ENCODE measurements at regions not wholly inside any gene's neighbourhood (a gene's known extent, or its start where the extent isn't known, plus 50 kb on each side); places are given as distances from the start of the nearest gene placed in this dataset.
"Not testable (repeated sequence)": the region's sequence is repeated elsewhere in the genome, so short reads cannot be mapped to it uniquely, and the experiment has no call there.

- H3K4me1 Mint-ChIP-seq (ENCODE audit: low read depth, unreplicated experiment); BruUV-seq (replicated peaks); intact Hi-C loops (cut with micrococcal nuclease; ENCODE audit: unreplicated experiment); CTCF ChIA-PET; H3K36me3 Mint-ChIP-seq (ENCODE audit: insufficient read depth, unreplicated experiment); H3K27ac Mint-ChIP-seq (ENCODE audit: unreplicated experiment); H3K27me3 Mint-ChIP-seq (ENCODE audit: unreplicated experiment); DNase-seq; H3K4me3 Mint-ChIP-seq (ENCODE audit: low read depth, unreplicated experiment): not testable (repeated sequence)
- H3K9me3 Mint-ChIP-seq (ENCODE audit: low read depth, unreplicated experiment): peaks cover 10% of the 10 kb centered on the region
Measured at GRCh38 chr1:86633306-86633838, 71.0 kb upstream of the SH3GLB1 start.

- no peak for TF ChIP-seq CTCF (IDR thresholded peaks at IDR 0.05; ENCODE audit: unreplicated experiment)
- Mint-ChIP-seq H3K27me3 (ENCODE audit: unreplicated experiment) (no peaks in the 10 kb centered on the region), H3K36me3 (ENCODE audit: insufficient read depth, unreplicated experiment) (no peaks in the 10 kb centered on the region), H3K27ac (ENCODE audit: unreplicated experiment) (no peak overlapping the region), H3K4me3 (ENCODE audit: low read depth, unreplicated experiment) (no peak overlapping the region), H3K9me3 (ENCODE audit: low read depth, unreplicated experiment) (peaks cover 10% of the 10 kb centered on the region), H3K4me1 (ENCODE audit: low read depth, unreplicated experiment) (no peaks in the 10 kb centered on the region)
- no peak for DNase-seq
- BruUV-seq (replicated peaks): no TSS peak
- intact Hi-C loops (cut with micrococcal nuclease; ENCODE audit: unreplicated experiment): no loop called here
- CTCF ChIA-PET: no interaction called here
Measured at GRCh38 chr1:86633921-86634320, 70.5 kb upstream of the SH3GLB1 start.

- no peak for TF ChIP-seq CTCF (IDR thresholded peaks at IDR 0.05; ENCODE audit: unreplicated experiment)
- BruUV-seq (replicated peaks): no TSS peak
- Mint-ChIP-seq H3K4me3 (ENCODE audit: low read depth, unreplicated experiment) (no peak overlapping the region), H3K27ac (ENCODE audit: unreplicated experiment) (no peak overlapping the region), H3K9me3 (ENCODE audit: low read depth, unreplicated experiment) (peaks cover 5% of the 10 kb centered on the region), H3K36me3 (ENCODE audit: insufficient read depth, unreplicated experiment) (no peaks in the 10 kb centered on the region), H3K4me1 (ENCODE audit: low read depth, unreplicated experiment) (no peaks in the 10 kb centered on the region), H3K27me3 (ENCODE audit: unreplicated experiment) (no peaks in the 10 kb centered on the region)
- CTCF ChIA-PET: no interaction called here
- intact Hi-C loops (cut with micrococcal nuclease; ENCODE audit: unreplicated experiment): no loop called here
- DNase-seq: no peak
Measured at GRCh38 chr1:86636898-86637297, 67.5 kb upstream of the SH3GLB1 start.

GRCh38 chr1:86640161-86640670 lies 64.2 kb upstream of the SH3GLB1 start:
- H3K27ac Mint-ChIP-seq (ENCODE audit: unreplicated experiment): no peak overlapping the region
- intact Hi-C loops (cut with micrococcal nuclease; ENCODE audit: unreplicated experiment): no loop called here

More at GRCh38 chr1:86640161-86640670, 64.2 kb upstream of the SH3GLB1 start:
- Mint-ChIP-seq H3K4me3 (ENCODE audit: low read depth, unreplicated experiment) (no peak overlapping the region), H3K4me1 (ENCODE audit: low read depth, unreplicated experiment) (no peaks in the 10 kb centered on the region), H3K9me3 (ENCODE audit: low read depth, unreplicated experiment) (no peaks in the 10 kb centered on the region), H3K36me3 (ENCODE audit: insufficient read depth, unreplicated experiment) (no peaks in the 10 kb centered on the region), H3K27me3 (ENCODE audit: unreplicated experiment) (no peaks in the 10 kb centered on the region)
- no TSS peak for BruUV-seq (replicated peaks)
- CTCF ChIA-PET: no interaction called here
- DNase-seq: no peak
- TF ChIP-seq CTCF (IDR thresholded peaks at IDR 0.05; ENCODE audit: unreplicated experiment): no peak
